ENCODE measurements at regions not wholly inside any gene's neighbourhood (a gene's known extent, or its start where the extent isn't known, plus 50 kb on each side); places are given as distances from the start of the nearest gene placed in this dataset.

DNA sequence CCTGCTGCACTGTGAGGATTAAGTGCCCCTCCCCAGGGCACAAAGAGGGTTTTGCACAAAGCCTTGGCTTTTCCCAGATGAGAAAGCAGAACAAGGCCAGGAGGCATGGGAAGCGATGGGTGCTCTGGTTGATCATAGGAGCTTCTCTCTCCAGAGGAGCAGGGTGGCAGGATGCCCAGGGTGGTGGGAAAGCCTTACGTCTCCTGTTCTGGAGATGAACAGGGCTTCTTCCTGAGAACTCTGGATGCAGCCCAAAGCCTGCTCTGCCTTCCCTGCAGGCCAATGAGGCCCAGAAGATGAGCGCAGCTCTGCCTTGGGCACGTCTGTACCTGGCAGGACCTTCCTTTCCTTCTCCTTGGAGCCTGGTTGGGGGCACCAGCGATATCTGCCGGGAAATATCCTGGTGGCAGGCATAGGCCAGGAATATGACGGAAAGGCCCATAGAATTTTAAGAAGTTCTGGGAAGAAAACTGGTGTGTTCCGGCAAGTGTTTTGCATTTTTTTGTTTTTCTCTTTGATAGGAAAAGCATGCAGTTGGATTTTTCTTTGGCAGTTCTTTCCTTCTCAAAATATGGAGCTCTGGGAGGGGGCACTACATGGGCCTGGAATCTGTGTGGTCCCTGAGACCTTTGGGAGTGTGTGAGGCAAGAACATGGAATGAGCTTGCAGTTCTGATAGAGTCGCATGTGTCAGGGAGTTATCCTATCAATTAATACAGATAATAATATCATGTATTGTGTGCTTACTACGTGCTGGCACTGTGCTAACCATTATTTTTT lies 253.2 kb upstream of the KLF4 start:
- 92% methylated on average over 10 of the region's 10 CpGs for WGBS
- H3K4me3 ChIP-seq (ENCODE audit: low read depth in 1 of 3, low read length in 3 of 3): no peak overlapping the region
- no peak overlapping the region for H3K9ac ChIP-seq (ENCODE audit: low read depth in 1 of 2, low read length in 2 of 2)
- H3K27me3 ChIP-seq (ENCODE audit: control insufficient read depth in 4 of 4, insufficient read depth in 4 of 4, low read length in 3 of 4): no peaks in the 10 kb centered on the region
- no peaks in the 10 kb centered on the region for H3K9me3 ChIP-seq (ENCODE audit: control insufficient read depth in 4 of 4, low read length in 3 of 4)
- H3K4me1 ChIP-seq (ENCODE audit: control insufficient read depth in 4 of 4, insufficient read depth in 4 of 4, low read length in 3 of 4): peaks cover 0 to under 1% (median 0%) of the 10 kb centered on the region in 4 donors
- no peak for DNase-seq (ENCODE audit: low spot score)
- H3K36me3 ChIP-seq (ENCODE audit: control insufficient read depth in 4 of 4, insufficient read depth in 3 of 4, low read depth in 1 of 4, low read length in 3 of 4): no peaks in the 10 kb centered on the region
- no peak overlapping the region for H3K27ac ChIP-seq (ENCODE audit: low read depth in 1 of 2, low read length in 2 of 2)
- no peak for TF ChIP-seq RAD21 (IDR thresholded peaks at IDR 0.05)
- no peak for TF ChIP-seq SP1 (IDR thresholded peaks at IDR 0.05)
- TF ChIP-seq, protein P1, sequence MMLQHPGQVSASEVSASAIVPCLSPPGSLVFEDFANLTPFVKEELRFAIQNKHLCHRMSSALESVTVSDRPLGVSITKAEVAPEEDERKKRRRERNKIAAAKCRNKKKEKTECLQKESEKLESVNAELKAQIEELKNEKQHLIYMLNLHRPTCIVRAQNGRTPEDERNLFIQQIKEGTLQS (IDR thresholded peaks at IDR 0.05): no peak
- no peak for TF ChIP-seq EGR1 (IDR thresholded peaks at IDR 0.05; ENCODE audit: low read depth in 2 of 2)

DNA sequence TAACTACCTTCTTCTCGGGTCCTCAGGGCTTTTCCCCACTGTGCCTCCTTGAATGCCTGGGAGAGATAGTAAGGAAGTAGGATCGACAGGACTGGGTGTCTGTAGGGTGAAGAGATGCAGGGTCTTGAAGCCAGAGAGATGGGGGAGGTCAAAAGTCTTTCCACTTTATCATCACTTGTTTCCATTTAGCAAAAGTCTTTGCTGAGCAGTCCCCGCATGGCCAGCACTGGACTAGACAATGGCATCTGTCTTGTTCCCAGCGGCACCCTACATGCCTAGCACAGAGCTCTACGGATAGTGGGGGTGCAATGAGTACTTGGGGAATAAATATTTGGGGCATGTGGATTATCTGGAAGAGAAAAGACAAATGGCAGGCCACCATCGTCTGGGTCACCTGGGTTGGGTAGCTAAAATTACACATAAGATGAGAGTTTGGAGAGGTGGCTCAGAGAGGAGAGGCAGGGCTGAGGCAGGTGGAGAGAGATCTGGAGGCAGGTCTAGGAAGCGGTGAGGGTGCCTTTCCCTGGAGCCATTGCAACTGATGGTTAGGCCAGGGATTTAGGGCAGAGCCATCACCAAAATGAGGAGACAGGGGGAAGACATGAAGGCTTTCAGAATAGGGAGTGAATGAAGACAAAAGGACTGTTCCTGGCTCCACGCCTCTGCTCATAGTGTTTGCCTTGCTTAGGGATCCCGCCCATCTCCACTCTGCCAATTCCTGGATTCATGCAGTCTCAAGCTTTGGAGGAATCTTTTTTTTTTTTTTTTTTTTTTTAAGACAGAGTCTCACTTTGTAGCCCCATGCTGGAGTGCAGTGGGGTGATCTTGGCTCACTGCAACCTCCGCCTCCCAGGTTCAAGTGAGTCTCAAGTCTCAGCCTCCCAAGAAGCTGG lies 250.8 kb upstream of the KLF4 start:
- no peak overlapping the region for H3K27ac ChIP-seq (ENCODE audit: low read depth in 1 of 2, low read length in 2 of 2)
- H3K4me1 ChIP-seq (ENCODE audit: control insufficient read depth in 4 of 4, insufficient read depth in 4 of 4, low read length in 3 of 4): peaks cover 0 to 7% (median 1%) of the 10 kb centered on the region in 4 donors

More for the DNA sequence above, 250.8 kb upstream of the KLF4 start:
- Histone ChIP-seq H3K4me3 (ENCODE audit: low read depth in 1 of 3, low read length in 3 of 3) (no peak overlapping the region), H3K9me3 (ENCODE audit: control insufficient read depth in 4 of 4, low read length in 3 of 4) (no peaks in the 10 kb centered on the region), H3K36me3 (ENCODE audit: control insufficient read depth in 4 of 4, insufficient read depth in 3 of 4, low read depth in 1 of 4, low read length in 3 of 4) (no peaks in the 10 kb centered on the region), H3K27me3 (ENCODE audit: control insufficient read depth in 4 of 4, insufficient read depth in 4 of 4, low read length in 3 of 4) (no peaks in the 10 kb centered on the region), H3K9ac (ENCODE audit: low read depth in 1 of 2, low read length in 2 of 2) (no peak overlapping the region)
- DNase-seq (ENCODE audit: low spot score): no peak
- 90% methylated on average over 10 of the region's 10 CpGs for WGBS
- TF ChIP-seq, protein P2, sequence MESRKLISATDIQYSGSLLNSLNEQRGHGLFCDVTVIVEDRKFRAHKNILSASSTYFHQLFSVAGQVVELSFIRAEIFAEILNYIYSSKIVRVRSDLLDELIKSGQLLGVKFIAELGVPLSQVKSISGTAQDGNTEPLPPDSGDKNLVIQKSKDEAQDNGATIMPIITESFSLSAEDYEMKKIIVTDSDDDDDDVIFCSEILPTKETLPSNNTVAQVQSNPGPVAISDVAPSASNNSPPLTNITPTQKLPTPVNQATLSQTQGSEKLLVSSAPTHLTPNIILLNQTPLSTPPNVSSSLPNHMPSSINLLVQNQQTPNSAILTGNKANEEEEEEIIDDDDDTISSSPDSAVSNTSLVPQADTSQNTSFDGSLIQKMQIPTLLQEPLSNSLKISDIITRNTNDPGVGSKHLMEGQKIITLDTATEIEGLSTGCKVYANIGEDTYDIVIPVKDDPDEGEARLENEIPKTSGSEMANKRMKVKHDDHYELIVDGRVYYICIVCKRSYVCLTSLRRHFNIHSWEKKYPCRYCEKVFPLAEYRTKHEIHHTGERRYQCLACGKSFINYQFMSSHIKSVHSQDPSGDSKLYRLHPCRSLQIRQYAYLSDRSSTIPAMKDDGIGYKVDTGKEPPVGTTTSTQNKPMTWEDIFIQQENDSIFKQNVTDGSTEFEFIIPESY (IDR thresholded peaks at IDR 0.05): no peak
- no peak for TF ChIP-seq EGR1 (IDR thresholded peaks at IDR 0.05; ENCODE audit: low read depth in 2 of 2)
- TF ChIP-seq SP1 (IDR thresholded peaks at IDR 0.05): no peak
- no peak for TF ChIP-seq GABPA (IDR thresholded peaks at IDR 0.05 in 1 of 2, conservative IDR thresholded peaks at IDR 0.05 in 1 of 2)
- TF ChIP-seq JUND (IDR thresholded peaks at IDR 0.05): no peak
- no peak for TF ChIP-seq TAF1 (conservative IDR thresholded peaks at IDR 0.05)
- TF ChIP-seq, protein P3, sequence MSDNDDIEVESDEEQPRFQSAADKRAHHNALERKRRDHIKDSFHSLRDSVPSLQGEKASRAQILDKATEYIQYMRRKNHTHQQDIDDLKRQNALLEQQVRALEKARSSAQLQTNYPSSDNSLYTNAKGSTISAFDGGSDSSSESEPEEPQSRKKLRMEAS (IDR thresholded peaks at IDR 0.05): no peak
- no peak for TF ChIP-seq FOXA2 (IDR thresholded peaks at IDR 0.05)
- TF ChIP-seq, protein P4, sequence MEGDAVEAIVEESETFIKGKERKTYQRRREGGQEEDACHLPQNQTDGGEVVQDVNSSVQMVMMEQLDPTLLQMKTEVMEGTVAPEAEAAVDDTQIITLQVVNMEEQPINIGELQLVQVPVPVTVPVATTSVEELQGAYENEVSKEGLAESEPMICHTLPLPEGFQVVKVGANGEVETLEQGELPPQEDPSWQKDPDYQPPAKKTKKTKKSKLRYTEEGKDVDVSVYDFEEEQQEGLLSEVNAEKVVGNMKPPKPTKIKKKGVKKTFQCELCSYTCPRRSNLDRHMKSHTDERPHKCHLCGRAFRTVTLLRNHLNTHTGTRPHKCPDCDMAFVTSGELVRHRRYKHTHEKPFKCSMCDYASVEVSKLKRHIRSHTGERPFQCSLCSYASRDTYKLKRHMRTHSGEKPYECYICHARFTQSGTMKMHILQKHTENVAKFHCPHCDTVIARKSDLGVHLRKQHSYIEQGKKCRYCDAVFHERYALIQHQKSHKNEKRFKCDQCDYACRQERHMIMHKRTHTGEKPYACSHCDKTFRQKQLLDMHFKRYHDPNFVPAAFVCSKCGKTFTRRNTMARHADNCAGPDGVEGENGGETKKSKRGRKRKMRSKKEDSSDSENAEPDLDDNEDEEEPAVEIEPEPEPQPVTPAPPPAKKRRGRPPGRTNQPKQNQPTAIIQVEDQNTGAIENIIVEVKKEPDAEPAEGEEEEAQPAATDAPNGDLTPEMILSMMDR (IDR thresholded peaks at IDR 0.05; ENCODE audit: low read depth, low read length, missing input control): no peak
- no peak for TF ChIP-seq HNF4G (IDR thresholded peaks at IDR 0.05)
- TF ChIP-seq, protein P1 (IDR thresholded peaks at IDR 0.05): no peak
- no peak for TF ChIP-seq RAD21 (IDR thresholded peaks at IDR 0.05)
